ENCODE measurements at regions not wholly inside any gene's neighbourhood (a gene's known extent, or its start where the extent isn't known, plus 50 kb on each side); places are given as distances from the start of the nearest gene placed in this dataset.
"Not testable (repeated sequence)": the region's sequence is repeated elsewhere in the genome, so short reads cannot be mapped to it uniquely, and the experiment has no call there.

DNA sequence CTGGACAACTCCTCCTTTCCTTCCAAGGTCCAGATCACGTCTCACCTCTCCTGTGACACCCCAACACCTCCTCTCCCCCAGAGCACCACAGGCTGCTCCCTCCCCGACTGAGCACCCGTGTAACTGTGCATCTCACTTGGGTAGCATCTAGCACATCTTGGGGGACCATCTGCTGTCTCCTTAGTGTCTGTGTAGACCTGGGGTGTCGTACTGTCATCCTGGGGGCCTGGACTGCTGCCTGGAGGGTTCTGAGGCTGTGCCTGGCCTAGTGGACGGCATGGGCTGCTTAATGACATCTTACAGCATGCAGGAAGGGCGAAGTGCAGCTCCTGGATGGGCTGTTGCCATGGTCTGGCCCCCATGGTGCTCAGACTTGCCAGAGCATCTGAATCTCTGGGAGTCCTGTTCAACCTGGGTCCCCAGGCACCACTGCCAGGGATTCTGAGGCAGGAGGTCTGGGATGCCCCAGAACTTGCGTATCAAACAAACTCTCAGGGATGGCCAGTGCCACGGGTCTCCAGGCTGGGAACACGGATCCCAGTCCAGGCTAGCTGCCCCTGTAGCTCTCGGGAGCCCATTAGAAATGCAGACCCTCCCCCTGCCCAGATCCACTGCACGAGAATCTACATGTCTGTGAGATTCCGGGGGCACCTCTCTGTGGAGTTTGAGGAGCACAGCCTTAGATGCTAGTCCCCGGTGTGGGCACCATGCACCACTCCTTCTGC lies 194.4 kb upstream of the ZNF469 start:
- not testable (repeated sequence) for DNase-seq

DNA sequence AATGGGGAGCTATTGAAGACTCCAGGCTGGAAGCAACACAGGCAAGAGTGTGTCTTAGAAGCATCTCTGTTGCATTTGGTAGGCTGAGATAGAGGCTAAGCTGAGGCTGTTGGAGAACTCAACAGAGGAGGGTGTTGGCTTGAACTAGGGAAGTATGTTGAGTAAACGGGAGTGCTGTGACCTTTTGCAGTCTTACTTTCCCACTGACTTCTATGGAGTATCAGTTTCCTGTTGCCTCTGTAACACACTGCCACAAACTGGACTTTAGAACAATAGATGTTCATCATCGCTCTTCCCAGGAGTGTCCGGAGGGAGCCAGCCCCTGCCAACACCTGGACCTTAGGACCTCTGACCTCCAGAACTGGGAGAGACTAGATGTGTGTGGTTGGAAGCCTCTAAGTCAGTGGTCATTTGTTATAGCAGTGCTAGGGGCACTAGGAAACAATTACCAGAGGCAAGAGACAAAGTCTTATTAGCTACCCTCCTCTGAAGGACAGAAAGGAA lies 192.1 kb upstream of the ZNF469 start:
- not testable (repeated sequence) for DNase-seq

DNA sequence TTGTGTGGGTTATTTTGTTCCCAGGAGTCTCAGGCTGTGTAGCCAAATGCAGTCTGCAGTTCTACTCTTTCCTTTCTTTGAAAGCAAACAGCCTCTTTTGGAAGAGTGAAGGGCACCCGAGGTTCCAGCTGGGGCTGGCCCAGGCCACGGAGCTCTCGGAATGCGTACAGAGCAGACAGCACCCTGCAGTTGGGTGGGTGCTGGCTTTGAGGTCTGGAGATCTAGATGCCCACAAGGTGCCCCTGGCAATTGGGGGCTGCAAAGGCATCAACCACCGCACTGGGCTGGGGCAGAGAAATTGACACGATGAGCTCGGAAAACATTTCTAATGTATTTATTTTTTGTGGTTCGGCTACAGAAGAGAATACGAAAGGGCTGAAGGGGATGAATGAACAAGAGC lies 191.6 kb upstream of the ZNF469 start:
- not testable (repeated sequence) for DNase-seq

DNA sequence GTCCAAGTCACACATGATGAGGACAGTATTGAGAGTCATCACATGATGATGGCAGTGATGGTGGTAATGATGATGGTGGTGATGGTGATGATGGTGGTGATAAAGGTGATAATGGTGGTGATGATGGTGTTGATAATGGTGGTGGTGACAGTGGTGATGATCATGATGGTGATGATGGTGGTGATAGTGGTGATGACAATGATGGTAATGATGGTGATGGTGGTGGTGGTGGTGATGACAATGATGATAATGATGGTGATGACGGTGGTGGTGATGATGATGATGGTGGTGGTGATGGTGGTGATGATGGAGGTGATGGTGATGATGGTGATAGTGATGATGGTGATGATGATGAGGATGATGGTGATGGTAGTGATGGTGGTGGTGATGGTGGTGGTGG lies 190.2 kb upstream of the ZNF469 start:
- no peak for DNase-seq

DNA sequence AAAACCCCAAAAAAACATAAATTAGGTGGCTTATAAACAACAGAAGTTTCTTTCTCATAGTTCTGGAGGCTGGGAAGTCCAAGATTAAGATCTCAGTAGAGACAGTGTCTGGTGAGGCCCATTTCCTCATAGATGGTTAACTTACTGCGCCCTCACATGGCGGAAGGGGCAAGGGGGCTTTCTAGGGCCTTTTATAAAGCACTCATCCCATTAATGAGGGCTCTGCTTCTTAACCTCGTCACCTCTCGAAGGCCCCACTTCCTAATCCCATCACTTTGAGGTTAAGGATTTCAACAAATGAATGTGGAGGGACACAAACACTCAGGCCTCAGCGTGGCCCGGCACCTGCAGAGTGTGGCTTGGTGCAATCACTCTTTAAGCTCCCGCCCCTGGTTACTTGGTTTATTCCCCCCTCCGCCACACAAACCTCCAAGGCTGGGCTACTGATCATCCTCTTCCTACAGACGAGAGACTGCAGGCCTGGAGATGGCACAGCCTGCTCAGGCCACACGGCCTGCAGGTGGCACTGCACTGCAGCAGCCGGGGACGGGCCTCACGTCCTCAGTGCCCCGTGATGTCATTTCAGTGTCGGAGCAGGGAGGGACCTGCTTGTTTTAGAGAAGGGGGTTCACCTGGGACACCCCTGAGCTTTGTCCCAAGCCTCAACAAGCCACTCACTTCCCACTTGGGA lies 188.9 kb upstream of the ZNF469 start:
- DNase-seq, result not testable (repeated sequence)

DNA sequence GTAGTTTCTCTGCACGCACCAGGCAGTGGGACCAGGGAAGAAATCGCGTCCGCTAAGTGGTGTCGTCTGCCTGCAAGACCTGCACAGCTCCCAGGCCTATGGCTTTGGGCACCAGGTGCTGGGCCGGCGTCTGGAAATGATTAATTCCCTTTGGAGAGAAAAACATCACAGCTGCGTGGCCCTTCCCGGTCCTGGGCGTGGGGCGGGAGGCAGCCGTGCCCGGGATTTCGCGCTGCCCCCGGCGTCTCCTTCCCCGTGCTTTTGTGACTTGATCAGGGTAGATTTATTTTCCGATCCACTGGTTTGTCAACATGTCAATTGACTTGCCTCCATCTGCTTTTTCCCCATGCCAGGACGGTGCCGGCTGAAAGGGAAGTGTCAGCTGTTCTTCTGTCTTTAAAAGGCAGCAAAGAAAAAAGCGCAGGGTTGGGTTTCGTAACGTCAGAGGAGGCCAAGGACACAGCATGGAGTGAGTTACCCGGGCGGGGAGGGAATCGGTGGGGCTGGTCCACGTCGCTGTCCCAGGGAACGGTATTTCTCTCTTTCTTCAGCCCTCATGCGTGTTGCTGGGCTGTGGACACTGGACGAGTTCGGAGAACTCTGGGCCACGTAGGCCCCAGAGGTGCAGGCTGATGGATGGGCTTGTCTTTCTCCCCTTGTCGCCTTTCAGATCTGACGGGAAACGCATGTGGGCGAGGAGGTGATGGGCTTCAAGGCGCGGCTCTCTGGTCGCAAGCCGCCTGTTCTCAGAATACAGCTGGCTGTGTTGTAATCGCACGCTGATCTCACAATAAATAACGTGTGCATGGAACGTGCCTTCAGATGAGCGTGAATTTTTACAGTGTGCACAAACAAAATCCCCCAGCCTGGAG lies 188.1 kb upstream of the ZNF469 start:
- no peak for DNase-seq

DNA sequence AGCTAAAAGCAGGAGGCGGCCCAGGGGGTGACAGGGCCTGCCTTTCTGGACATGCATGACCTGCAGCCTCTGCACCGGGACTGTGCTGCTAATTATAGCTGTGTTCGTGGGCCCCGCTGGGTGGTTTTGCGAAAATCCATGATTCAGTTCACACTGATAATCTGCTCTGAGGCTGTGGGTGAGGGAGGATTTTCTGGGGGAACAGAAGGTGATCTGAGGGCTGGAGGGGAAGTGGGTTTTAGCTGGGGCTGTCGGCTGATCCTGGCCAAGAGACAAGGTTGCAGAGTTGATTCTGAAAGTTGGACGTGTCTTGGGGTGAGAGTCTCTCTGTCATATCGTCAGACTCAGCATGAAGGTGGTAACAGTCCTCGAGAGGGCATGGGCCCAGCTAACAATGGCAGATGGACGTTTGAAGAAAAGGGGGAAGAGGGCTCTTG lies 187.5 kb upstream of the ZNF469 start:
- DNase-seq, result no peak

DNA sequence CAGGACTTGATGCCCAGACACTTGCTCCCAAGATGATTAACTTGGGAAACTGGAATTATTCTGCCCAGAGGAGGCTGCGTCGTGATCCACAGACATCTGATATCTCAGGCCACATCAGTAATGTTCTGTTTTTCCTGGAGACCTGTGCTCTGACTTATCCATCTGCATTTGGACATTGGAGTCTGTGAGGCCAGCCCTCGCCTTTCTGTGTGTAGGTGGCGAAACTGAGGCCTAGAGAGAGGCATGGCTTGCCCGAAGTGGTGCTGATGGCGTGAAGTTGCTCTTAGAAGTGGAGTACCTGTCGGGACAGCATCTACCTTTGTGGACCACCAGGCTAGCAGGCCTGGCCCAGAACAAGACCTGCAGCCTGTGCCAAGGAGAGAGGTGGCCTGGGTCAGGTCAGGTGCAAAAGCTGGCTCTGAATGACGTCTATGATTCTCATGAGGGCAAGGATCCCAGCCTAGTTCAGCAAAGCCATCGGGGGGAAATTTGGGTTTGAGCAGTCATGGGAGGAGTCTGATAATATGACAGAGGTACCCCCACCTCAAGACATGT lies 186.8 kb upstream of the ZNF469 start:
- no peak for DNase-seq

DNA sequence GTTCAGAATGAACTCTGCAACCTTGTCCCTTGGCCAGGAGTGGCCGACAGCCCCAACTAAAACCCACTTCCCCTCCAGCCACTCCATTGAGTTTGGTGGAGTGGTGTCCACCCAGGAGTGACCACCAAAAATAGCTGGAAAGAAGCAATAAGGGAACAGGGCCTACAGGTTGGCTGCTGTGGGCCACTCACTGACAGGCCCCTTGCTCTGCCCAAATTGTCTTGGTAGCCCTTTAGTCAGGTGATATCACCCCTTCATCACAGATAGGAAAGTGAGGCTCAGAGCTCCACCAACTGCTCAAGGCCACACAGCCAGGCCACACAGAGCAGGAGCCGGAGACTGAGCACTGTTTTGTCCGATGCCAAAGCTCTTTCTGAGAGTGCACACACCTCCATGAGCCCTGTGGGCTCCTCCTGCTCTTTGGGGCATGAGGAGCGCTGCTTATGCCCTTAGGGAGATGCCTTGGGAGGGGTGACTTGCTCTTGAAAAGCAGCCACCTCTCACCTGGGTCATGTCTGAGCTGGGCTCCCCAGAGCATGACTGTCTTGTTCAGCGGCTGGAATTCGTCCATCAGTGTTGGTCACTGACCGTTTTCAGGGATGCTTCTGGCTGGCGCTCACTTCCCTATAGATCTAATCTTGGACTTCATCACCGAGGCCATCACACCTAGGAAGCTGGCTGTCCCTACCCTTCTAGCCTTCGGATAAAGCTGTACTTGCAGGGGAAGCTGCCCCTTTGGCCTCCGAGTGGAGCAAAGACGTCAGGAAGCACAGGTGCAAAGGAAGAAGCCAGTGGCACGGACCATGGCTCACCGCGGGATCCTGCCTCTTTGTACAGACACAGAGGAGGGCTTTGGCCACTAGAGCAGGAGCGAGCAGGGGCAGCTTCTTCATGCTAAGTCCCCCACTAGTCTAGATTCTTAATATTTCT lies 186.0 kb upstream of the ZNF469 start:
- DNase-seq, result no peak

DNA sequence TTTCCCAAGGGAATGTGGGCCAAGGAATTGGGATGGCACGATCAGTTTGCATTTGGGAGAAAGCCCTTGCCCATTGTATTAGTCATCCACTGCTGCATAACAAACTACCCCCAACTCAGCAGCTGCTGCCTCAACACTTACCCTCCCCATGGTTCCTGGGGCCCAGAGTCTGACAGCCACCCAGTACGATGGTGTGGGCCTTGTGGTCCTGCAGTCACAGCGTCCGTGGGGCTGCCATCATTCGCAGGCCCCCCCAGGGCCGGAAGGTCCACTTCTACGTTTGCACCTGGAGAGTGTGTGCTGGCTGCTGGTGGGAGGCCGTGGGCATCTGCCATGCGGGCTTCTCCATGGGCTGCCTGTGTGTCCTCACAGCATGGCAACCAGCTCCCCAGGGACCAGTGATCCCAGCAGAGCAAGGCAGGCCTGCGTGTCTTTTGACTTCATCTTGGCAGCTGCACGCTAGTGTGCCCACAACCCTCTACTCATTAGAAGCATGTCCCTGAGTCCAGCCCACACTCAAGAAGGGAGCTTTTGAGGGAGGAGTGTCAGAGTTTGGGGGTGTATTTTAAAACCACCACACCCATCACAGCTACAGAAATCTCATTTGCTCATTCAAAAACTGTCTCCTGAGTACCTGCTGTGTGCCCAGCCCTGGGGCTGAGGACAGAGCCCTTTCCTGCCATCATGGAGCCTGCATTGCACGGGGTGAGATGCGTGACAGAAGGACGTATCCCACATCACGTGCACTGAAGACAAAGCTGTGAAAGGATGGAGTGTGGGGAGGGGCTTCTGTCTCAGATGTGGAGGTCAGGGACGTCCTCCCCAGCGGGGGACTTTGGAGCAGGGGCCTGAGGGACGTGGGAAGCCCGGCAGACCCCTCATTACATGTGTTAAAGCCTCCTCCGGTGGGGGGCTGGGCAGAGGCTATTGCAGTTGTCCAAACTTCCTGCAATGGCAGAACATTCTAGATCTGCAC lies 185.0 kb upstream of the ZNF469 start:
- no peak for DNase-seq

DNA sequence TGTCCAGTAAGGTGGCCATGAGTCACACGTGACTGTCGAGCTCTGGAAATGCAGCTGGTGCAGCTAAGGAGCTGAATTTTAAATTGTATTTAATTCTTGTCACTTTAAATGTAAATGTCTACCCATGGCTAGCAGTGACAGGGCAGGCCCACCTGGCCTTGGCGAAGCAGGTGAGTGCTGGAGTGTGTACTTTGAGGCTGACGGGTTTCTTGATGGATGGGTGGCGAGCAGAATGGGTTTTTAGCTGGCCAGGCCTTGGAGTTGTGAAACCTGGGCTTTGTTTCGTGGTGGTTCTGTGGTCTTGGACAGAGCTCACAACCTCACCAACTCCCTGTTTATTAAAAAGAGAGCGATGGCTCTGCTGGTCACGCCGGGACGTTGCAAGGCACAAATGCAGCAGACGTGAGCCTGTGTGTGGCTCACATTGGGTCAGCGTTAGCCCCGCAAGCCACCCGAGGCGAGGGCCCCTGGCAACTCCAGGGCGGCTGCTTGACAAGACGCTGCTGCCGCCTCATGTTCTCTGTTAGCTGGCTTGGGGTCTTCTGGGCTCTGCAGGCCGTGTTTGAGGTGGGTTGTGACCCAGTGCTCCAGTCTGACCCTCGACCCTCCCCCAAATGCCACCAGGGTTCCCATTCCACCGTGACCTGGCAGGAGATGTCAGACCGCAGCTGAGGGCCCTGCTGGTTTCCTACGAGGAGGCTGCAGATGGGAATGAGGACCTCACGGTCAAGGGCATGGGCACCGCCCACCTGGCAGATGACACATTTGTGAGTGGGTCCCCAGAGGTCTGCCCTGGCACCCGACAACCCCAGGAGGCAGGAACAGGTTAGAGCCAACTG lies 184.1 kb upstream of the ZNF469 start:
- DNase-seq, result not testable (repeated sequence)

DNA sequence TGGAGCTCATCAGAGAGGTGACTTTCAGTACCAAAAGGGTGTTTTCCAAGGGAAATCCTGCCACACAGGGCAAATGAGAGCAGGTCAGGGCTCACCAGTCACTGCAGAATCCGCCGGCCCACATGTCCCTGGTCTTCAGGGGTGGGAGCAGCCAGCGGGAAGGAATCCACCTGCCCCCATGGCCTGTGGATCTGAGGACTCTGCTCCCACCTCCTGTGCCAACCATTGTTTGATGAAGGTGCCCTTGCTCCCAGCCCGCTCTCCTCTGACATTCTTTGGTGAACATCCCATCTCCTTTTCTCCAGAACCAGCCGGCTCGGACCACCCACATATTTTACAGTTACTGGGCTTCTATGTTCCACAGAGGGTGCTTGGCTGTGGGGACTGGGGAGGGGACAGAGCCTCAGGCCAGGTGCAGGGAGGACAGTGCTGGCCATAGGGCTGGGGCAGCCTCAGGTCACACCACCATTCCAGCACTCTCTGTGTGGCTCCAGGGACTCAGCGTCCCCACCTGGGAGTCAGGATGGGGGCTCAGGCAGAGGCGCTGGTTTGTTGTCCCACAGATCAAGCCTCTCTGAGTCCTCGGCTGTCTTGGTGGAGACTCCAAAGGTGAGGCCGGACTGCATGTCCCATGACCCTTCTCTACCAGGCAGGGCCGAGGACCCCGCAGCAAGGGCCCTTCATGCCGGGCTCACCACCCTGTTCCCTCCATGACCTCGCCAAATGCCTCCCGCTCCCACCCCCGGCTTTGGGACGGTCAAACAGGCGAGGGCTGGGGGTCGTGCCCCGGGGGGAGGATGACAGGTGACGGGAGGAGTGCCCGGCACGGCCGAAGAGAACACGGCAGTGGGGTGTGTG lies 183.2 kb upstream of the ZNF469 start:
- not testable (repeated sequence) for DNase-seq

DNA sequence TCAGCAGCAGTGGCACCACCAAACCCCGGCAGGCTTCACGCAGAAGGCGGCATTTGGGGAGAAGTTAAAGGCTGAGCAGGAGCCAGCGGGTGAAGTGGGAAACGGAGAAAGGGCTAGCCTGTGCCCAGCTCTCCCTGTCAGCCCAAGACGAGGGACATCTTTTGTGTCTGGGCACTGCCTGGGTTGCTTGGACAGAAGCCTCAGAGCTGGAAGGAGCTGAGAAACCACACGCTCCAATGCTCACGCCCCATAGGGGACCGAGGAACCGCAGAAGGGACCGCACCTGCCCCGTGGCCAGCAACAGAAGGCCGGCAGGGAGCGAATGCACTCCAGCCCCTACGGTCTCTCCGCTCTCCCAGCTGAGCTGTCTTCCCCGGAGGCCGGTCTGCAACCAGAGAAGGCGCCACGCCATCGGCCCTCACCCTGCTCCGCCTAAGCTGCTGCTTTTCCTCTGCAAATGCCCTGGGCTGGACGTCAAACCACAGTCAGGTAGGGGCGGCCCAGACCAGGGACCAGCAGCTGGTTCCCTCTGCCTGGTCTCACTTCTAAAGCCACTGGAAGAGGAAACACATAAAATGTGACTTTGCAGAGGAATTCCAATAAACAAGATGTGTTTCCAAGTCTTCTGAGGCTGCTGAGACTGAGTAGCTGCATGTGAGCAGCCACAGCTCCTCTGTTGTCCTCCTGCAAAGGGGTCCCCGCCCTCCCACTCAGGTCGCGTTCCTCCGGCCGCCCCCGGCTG lies 182.4 kb upstream of the ZNF469 start:
- not testable (repeated sequence) for DNase-seq

DNA sequence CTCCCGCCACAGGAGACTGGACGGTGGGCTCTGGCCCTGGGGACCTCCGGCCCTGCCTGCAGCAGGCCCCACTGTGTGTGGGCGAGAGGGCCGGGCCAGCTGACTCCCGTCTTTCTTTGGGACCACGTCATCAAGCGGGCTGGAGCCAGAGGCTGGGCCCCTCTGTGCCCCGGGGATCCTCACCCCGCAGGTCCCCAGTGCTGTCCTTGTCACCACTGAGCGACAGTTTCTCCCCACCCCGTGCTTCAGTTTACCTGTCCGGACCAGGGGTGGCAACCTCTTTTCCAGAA lies 181.9 kb upstream of the ZNF469 start:
- no peak for DNase-seq

DNA sequence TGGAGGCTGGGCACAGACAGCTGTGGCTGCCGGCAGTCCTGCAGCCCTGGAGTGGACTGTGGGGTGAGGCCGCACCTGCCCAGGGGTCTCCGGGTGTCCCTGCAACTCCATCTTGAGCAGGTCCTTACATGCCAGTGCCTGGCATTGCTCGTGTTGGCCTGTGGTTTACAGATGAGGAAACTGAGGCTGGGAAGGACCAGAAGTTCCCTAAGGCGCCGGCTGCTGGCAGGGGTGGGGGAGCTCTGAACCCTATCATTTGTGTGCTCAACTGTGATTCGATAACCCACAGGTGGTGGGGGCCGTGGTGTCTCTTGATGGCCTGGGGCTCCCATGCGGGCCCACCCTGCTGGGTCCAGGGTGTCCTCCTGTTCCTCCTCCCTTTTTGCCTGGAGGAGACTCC lies 181.1 kb upstream of the ZNF469 start:
- not testable (repeated sequence) for DNase-seq

DNA sequence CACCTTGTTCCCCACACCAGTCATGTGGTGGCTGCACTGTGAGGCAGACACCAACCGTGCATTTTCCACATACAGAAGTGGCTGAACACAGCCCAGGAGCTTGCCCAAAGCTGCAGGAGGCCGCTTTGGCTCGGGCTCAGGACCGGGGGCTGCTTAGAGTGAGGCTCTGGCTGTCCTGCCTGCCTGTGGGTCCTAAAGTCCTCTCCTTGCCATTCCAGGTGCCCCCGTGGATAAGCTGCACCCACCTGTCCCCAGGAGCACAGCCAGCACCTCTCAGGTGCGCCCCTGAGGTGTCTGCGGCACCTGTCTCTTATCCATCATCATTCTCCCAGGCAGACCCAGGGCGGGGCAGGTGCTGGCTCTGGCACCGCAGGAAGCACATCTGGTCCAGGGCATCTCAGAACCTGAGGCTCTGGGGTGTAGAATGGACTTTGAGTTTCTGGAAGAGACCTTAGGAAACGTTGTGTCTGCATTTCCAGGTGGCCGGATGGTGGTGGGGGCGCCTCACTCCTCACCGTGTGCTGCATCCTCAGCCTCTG lies 180.5 kb upstream of the ZNF469 start:
- no peak for DNase-seq

DNA sequence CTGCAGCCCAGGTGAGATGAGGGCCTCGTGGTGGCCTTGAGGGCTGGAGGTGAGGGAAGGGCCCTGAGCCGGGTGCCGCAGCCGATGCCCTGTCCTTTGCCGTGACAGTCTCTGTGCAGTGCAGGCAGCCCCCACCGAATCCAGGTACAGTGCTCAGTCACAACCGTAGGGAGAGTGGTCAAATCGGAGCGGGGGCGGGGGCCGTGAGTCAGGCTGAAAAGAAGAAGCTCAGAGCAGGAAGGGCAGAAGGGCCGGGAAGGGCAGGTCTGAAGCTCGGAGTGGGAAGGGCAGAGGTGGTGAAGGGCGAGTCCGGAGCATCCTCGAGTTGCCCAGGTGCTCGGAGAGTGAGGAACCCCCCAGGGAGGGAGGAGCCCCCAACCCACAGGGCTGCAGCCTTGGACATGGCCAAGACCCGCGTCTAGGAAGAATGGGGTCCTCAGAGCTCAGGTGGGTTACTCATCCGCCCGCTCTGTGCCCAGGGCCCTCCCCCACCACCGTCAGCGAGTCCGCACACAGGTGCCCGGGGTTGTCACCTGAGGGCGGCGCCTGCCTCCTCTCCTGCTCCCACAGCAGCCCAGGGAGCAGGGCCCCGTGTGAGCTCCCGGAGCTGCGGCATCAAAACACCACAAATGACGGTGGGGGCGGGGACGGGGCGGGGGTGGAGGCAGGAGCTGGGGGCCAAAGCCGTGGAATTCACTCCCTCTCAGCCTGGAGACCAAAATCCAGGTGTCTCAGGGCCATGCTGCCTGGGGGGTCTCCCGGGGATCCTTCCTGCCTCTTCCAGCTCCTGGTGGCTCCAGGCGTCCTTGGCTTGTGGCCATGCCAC lies 179.7 kb upstream of the ZNF469 start:
- not testable (repeated sequence) for DNase-seq

Data from 8988T (cell line).